ENCODE measurements at regions not wholly inside any gene's neighbourhood (a gene's known extent, or its start where the extent isn't known, plus 50 kb on each side); places are given as distances from the start of the nearest gene placed in this dataset.

GRCh38 chr16:62701426-62701825 is 665.2 kb upstream of the CDH8 start:
- no peak for TF ChIP-seq EZH2 (IDR thresholded peaks at IDR 0.05; ENCODE audit: borderline replicate concordance)
- no peak for TF ChIP-seq EZH2phosphoT487 (IDR thresholded peaks at IDR 0.05; ENCODE audit: low read depth, severe bottlenecking, unreplicated experiment)
- no peak for TF ChIP-seq CTCF (IDR thresholded peaks at IDR 0.05; ENCODE audit: poor library complexity)
- 79% methylated on average over 3 of the region's 3 CpGs for WGBS (ENCODE audit: low lambda C conversion rate, missing lambda C conversion rate)
- no peaks in the 10 kb centered on the region for H3K27me3 ChIP-seq
- no peak overlapping the region for H3K4me3 ChIP-seq
- no peaks in the 10 kb centered on the region for H3K9me3 ChIP-seq (ENCODE audit: low read depth)
- no peak for DNase-seq (ENCODE audit: low spot score)
- no peaks in the 10 kb centered on the region for H3K9me2 ChIP-seq (replicated peaks; ENCODE audit: insufficient read depth)
- H2AFZ ChIP-seq: no peak overlapping the region
- no peaks in the 10 kb centered on the region for H3K4me1 ChIP-seq (ENCODE audit: insufficient read depth)
- no peak overlapping the region for H3K27ac ChIP-seq
- H3K36me3 ChIP-seq (replicated peaks; ENCODE audit: insufficient read depth, low read depth): no peaks in the 10 kb centered on the region
- no peak overlapping the region for H3K4me2 ChIP-seq
- H4K20me1 ChIP-seq (ENCODE audit: insufficient read depth, poor library complexity, severe bottlenecking): no peaks in the 10 kb centered on the region
- H3K79me2 ChIP-seq: no peaks in the 10 kb centered on the region

GRCh38 chr16:62700426-62701294 is 664.4 kb upstream of the CDH8 start:
- WGBS (ENCODE audit: low lambda C conversion rate, missing lambda C conversion rate): 77% methylated on average over 5 of the region's 5 CpGs
- H3K36me3 ChIP-seq (replicated peaks; ENCODE audit: insufficient read depth, low read depth): no peaks in the 10 kb centered on the region
- H3K4me3 ChIP-seq: no peak overlapping the region
- H3K9me3 ChIP-seq (ENCODE audit: low read depth): no peaks in the 10 kb centered on the region
- H3K9me2 ChIP-seq (replicated peaks; ENCODE audit: insufficient read depth): no peaks in the 10 kb centered on the region
- H3K4me2 ChIP-seq: no peak overlapping the region
- H3K27ac ChIP-seq: no peak overlapping the region
- H3K27me3 ChIP-seq: no peaks in the 10 kb centered on the region
- no peaks in the 10 kb centered on the region for H4K20me1 ChIP-seq (ENCODE audit: insufficient read depth, poor library complexity, severe bottlenecking)
- no peak for DNase-seq (ENCODE audit: low spot score)
- H3K4me1 ChIP-seq (ENCODE audit: insufficient read depth): no peaks in the 10 kb centered on the region
- H2AFZ ChIP-seq: no peak overlapping the region
- TF ChIP-seq EZH2 (IDR thresholded peaks at IDR 0.05; ENCODE audit: borderline replicate concordance) (no peak), EZH2phosphoT487 (IDR thresholded peaks at IDR 0.05; ENCODE audit: low read depth, severe bottlenecking, unreplicated experiment) (no peak), CTCF (IDR thresholded peaks at IDR 0.05; ENCODE audit: poor library complexity) (no peak)
- H3K79me2 ChIP-seq: no peaks in the 10 kb centered on the region

GRCh38 chr16:62692685-62693084 is 656.4 kb upstream of the CDH8 start:
- DNase-seq (ENCODE audit: low spot score): no peak
- H3K79me2 ChIP-seq: no peaks in the 10 kb centered on the region
- H3K4me3 ChIP-seq: no peak overlapping the region
- no peaks in the 10 kb centered on the region for H3K9me2 ChIP-seq (replicated peaks; ENCODE audit: insufficient read depth)
- H3K27me3 ChIP-seq: no peaks in the 10 kb centered on the region
- no peaks in the 10 kb centered on the region for H3K4me1 ChIP-seq (ENCODE audit: insufficient read depth)
- no peak overlapping the region for H3K4me2 ChIP-seq
- TF ChIP-seq EZH2phosphoT487 (IDR thresholded peaks at IDR 0.05; ENCODE audit: low read depth, severe bottlenecking, unreplicated experiment) (no peak), EZH2 (IDR thresholded peaks at IDR 0.05; ENCODE audit: borderline replicate concordance) (no peak), CTCF (IDR thresholded peaks at IDR 0.05; ENCODE audit: poor library complexity) (no peak)
- no peaks in the 10 kb centered on the region for H3K9me3 ChIP-seq (ENCODE audit: low read depth)
- H3K36me3 ChIP-seq (replicated peaks; ENCODE audit: insufficient read depth, low read depth): no peaks in the 10 kb centered on the region
- 86% methylated on average over 1 of the region's 1 CpG for WGBS (ENCODE audit: low lambda C conversion rate, missing lambda C conversion rate)
- no peak overlapping the region for H3K27ac ChIP-seq
- no peaks in the 10 kb centered on the region for H4K20me1 ChIP-seq (ENCODE audit: insufficient read depth, poor library complexity, severe bottlenecking)
- H2AFZ ChIP-seq: no peak overlapping the region
